SU-DHL-6 (cell line): ENCODE measurements at regions not wholly inside any gene's neighbourhood (a gene's known extent, or its start where the extent isn't known, plus 50 kb on each side); places are given as distances from the start of the nearest gene placed in this dataset.

Experiments
- H2AFZ ChIP-seq: fragments of 200-600 bp; sonication (generic); 2 replicates; pipeline ENCODE4 v1.6.1; 2014; ENCODE audit warnings: low read depth, mild to moderate bottlenecking, moderate library complexity, mixed read lengths, antibody characterized with exemption, low read length; ENCODE audit not compliant: severe bottlenecking
- H3F3A ChIP-seq: fragments of 200-600 bp; shearing (Covaris generic); 2 replicates; pipeline ENCODE4 v1.6.0; 2016; ENCODE audit warnings: antibody characterized with exemption, mild to moderate bottlenecking; ENCODE audit not compliant: insufficient read depth
- H3K27ac ChIP-seq: fragments of 200-600 bp; sonication (generic); 2 replicates; pipeline ENCODE4 v1.5.1; 2016; ENCODE audit warnings: low read depth, mild to moderate bottlenecking, low read length, moderate library complexity, mixed read lengths
- H3K27me3 ChIP-seq: fragments of 200-600 bp; sonication (generic), shearing (Covaris generic); 2 replicates; pipeline ENCODE4 v1.6.0; 2014; ENCODE audit warnings: mild to moderate bottlenecking, low read length
- H3K36me3 ChIP-seq: fragments of 200-600 bp; sonication (generic); 2 replicates; pipeline ENCODE4 v1.6.1; 2014; ENCODE audit warnings: mild to moderate bottlenecking, low read length, mixed read lengths
- H3K4me2 ChIP-seq: fragments of 300-600, 200-600 bp; shearing (Covaris generic), sonication (generic); 2 replicates; pipeline ENCODE4 v1.6.0; 2014; ENCODE audit warnings: low read length, low read depth, mild to moderate bottlenecking; ENCODE audit not compliant: poor library complexity, severe bottlenecking
- H3K4me3 ChIP-seq: fragments of 200-600 bp; sonication (generic); 2 replicates; pipeline ENCODE4 v1.5.1; 2014; ENCODE audit warnings: antibody characterized with exemption, low read length, mild to moderate bottlenecking, mixed read lengths; ENCODE audit not compliant: insufficient read depth, poor library complexity, severe bottlenecking
- H3K79me2 ChIP-seq: fragments of 200-600 bp; sonication (generic); 2 replicates; pipeline ENCODE4 v1.6.1; 2014; ENCODE audit warnings: mild to moderate bottlenecking, low read length, moderate library complexity; ENCODE audit not compliant: insufficient read depth
- H3K9ac ChIP-seq: fragments of 200-600 bp; sonication (generic); 2 replicates; pipeline ENCODE4 v1.7.0; 2014; ENCODE audit warnings: mild to moderate bottlenecking, low read length
- H3K9me2 ChIP-seq: fragments of 200-600 bp; sonication (generic); replicated peaks from 2 replicates; pipeline ENCODE4 v1.6.1; 2014; ENCODE audit warnings: low read length; ENCODE audit not compliant: insufficient read depth
- H3K9me3 ChIP-seq: fragments of 200-600 bp; sonication (generic); 2 replicates; pipeline ENCODE4 v1.6.1; 2014; ENCODE audit warnings: low read length, mixed read lengths; ENCODE audit not compliant: insufficient read depth
- H4K20me1 ChIP-seq: fragments of 200-600 bp; sonication (generic); 2 replicates; pipeline ENCODE4 v1.6.1; 2014; ENCODE audit warnings: low read depth, mild to moderate bottlenecking, antibody characterized with exemption, low read length, moderate library complexity, mixed read lengths
- CTCF ChIP-seq: fragments of 200-600 bp; sonication (generic); IDR thresholded peaks from one replicate; pipeline ENCODE4 v1.5.1; 2017; ENCODE audit warnings: antibody characterized with exemption, mild to moderate bottlenecking, low read length, moderate library complexity; ENCODE audit not compliant: insufficient read depth, poor library complexity, severe bottlenecking
- EZH2phosphoT487 ChIP-seq: fragments of 200-600 bp; sonication (generic), shearing (Covaris generic); conservative IDR thresholded peaks from 2 replicates; pipeline ENCODE4 v1.6.1; 2018; ENCODE audit warnings: mild to moderate bottlenecking, antibody characterized with exemption, low read length, moderate library complexity, mixed read lengths

- Histone ChIP-seq H3K4me3 (no peak overlapping the region), H3F3A (no peaks in the 10 kb centered on the region), H3K4me2 (no peak overlapping the region), H3K27me3 (no peaks in the 10 kb centered on the region), H3K36me3 (no peaks in the 10 kb centered on the region), H3K9me2 (no peaks in the 10 kb centered on the region), H3K27ac (no peak overlapping the region), H2AFZ (no peak overlapping the region), H3K9me3 (no peaks in the 10 kb centered on the region), H3K9ac (no peak overlapping the region), H3K79me2 (no peaks in the 10 kb centered on the region), H4K20me1 (no peaks in the 10 kb centered on the region)
- TF ChIP-seq EZH2phosphoT487 (no peak), CTCF (no peak)
Observed at GRCh38 chr13:111011899-111012298, 97.0 kb upstream of the ANKRD10 start.

GRCh38 chr13:111008351-111008750, 93.5 kb upstream of the ANKRD10 start:
- no peaks in the 10 kb centered on the region for H3K27me3 ChIP-seq
- H3K9me2 ChIP-seq: no peaks in the 10 kb centered on the region
- no peak overlapping the region for H3K4me3 ChIP-seq
- H3K79me2 ChIP-seq: no peaks in the 10 kb centered on the region
- no peak overlapping the region for H3K9ac ChIP-seq
- no peak overlapping the region for H3K27ac ChIP-seq
- no peaks in the 10 kb centered on the region for H3K36me3 ChIP-seq
- no peaks in the 10 kb centered on the region for H3F3A ChIP-seq
- no peak overlapping the region for H2AFZ ChIP-seq
- no peak overlapping the region for H3K4me2 ChIP-seq
- no peak for TF ChIP-seq EZH2phosphoT487
- TF ChIP-seq CTCF: no peak
- no peaks in the 10 kb centered on the region for H3K9me3 ChIP-seq
- no peaks in the 10 kb centered on the region for H4K20me1 ChIP-seq

GRCh38 chr13:111007209-111007608, 92.3 kb upstream of the ANKRD10 start:
- TF ChIP-seq CTCF: no peak
- Histone ChIP-seq H3K4me2 (no peak overlapping the region), H3K4me3 (no peak overlapping the region)

More at GRCh38 chr13:111007209-111007608, 92.3 kb upstream of the ANKRD10 start:
- H4K20me1 ChIP-seq: no peaks in the 10 kb centered on the region
- no peaks in the 10 kb centered on the region for H3K27me3 ChIP-seq
- no peak overlapping the region for H3K27ac ChIP-seq
- H3K36me3 ChIP-seq: no peaks in the 10 kb centered on the region
- H3K79me2 ChIP-seq: no peaks in the 10 kb centered on the region
- H3F3A ChIP-seq: no peaks in the 10 kb centered on the region
- no peaks in the 10 kb centered on the region for H3K9me3 ChIP-seq
- H2AFZ ChIP-seq: no peak overlapping the region
- no peaks in the 10 kb centered on the region for H3K9me2 ChIP-seq
- H3K9ac ChIP-seq: no peak overlapping the region
